Stimulated activated CD8-positive, alpha-beta memory T cell treated with anti-CD3 and anti-CD28 coated beads, Interleukin-4, amount 100 ng/mL, for 1 hour (primary cell): ENCODE measurements at regions not wholly inside any gene's neighbourhood (a gene's known extent, or its start where the extent isn't known, plus 50 kb on each side); places are given as distances from the start of the nearest gene placed in this dataset.

Experiments
- DNase-seq, 2 donors: peaks; one replicate each; pipeline ENCODE4 v3.0.0-alpha.2; 2020; ENCODE audit warnings: low read depth in 2 of 2, low spot score in 1 of 2

DNA sequence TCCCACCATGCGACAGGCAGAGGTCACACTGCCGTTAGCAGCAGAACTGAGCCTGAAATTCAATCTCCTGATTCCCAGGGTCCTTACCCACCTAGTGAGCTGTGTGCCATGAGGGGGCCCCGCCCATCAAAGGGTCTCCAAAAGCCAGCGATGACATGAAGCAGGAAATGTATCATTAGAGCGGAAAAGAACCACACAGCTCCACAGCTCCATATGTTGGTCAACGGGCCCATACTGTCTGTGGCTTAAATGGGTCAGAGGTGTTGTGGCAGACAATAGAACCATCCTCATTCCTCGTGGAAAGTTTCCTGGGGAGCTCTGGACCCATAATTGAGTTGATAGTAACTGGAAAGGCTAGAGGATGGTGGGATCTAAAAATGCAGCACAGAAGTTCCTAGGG lies 68.1 kb upstream of the PODXL start:
- no peak for DNase-seq

DNA sequence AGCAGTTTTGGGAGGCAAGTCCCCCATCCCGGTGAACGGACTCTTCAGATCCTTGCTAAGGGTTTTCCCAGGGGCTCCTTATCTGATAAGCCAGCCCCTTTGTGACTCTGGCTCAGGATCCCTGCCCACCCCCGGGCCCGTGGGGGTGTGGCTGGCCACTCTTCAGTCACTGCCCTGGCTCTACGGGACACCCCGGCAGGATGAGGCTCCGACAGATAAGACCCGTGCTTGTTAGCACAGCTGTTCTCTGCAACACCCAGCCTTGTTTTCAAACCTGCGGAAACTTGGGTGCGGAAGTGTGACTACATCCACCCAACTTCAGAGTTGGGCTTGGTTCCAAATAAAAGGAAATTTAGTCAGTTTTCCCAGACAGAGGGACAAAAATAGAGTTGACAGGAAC lies 66.7 kb upstream of the PODXL start:
- DNase-seq: no peak

- DNase-seq: no peak
Observed at GRCh38 chr7:131621652-131622051, 65.2 kb upstream of the PODXL start.

- no peak for DNase-seq
Observed at GRCh38 chr7:131620673-131621609, 64.5 kb upstream of the PODXL start.

DNA sequence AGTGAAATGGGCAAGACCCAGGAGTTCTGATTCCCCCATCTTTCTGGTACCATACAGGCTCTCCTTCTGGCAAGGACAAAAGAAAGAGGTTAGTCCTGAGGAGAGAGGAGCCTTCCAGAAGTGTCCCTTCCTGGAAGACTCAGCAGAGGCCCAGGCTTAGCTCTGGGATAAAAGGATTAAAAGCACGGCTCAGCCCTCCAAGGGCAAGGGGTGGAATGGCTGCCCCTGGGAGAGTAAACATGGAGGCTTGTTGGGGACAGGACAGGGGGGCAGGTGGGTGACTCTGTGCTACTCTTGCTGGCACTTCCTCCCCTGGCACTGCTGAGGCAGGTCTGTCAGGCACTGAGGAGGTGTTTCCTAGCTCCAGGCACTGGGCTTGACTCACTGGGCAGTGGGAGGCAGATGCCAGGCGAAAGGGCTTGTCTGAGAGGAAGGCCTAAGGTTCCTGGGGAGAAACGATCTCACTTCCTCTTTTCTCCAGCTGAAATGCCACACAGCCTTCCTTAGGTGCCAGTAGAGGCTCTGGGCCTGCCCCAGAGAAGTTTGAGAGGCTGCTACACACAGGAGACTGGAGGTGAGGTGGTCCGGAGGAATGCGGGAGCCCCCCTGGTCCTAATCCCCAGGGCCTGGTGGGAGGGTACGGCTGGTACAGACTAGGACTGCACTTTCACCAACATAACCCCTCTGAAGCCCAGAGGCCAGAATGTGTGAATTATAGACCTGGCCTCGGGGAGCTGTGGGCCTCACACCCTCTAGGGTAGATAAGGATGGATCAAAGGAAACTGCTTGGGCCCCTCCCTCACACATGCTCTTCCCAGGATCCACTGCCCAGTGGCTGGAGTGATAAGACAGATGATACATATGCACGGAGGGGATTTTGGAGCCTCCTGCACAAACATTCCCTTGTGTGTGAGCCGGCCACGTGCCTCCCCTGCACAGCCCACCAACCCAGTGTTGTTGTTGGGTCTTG lies 63.2 kb upstream of the PODXL start:
- no peak for DNase-seq

DNA sequence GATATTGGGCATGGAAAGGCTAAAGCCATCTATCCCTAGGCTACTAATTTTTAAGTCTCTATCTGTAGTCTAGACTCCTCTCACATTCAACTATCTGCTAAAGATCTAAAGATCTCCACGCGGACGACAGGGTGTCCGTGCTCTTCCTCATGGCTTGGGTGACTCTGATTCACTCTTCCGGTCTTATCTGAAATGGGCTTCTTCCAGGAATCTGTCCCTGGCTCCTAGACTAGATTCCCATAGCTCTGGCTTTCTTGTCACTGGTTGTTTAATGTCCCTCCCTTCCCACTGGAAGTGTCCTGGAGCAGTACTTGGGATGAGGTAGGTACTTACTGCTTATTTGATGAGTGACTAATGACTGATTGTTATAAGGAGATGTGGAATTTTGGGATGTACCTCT lies 62.0 kb upstream of the PODXL start:
- DNase-seq: no peak

DNA sequence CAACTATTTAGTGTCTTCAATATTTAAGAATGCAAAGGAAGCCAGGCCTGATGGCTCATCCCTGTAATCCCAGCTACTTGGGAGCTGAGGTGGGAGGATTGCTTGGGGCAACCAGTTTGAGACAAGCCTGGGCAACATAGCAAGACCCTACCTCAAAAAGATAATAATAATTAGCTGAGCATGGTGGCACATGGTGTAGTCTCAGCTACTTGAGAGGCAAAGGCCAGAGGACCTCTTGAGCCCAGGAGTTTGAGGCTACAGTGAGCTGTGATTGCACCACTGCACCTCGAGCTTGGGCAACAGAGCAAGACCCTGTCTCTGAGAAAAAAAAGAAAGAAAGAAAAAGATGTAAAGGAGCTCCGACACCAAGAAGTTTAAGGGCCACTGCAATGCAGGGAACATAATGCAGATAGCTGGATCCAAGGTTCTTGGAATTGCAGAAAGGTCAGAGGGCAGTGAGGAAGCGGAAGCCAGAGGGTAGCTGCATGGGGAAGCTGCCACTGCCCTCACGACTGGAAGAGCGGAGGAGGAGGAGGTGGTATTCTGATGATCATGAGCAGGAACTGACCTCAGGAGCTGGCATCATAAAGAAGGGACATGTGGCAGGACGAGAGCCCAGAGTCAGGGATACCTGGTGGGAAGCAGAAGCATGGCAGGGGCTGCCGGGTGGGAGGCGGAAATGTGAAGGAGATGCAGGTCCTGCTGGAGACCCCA lies 60.2 kb upstream of the PODXL start:
- DNase-seq: no peak

- no peak for DNase-seq
Observed at GRCh38 chr7:131613909-131614308, 57.5 kb upstream of the PODXL start.

DNA sequence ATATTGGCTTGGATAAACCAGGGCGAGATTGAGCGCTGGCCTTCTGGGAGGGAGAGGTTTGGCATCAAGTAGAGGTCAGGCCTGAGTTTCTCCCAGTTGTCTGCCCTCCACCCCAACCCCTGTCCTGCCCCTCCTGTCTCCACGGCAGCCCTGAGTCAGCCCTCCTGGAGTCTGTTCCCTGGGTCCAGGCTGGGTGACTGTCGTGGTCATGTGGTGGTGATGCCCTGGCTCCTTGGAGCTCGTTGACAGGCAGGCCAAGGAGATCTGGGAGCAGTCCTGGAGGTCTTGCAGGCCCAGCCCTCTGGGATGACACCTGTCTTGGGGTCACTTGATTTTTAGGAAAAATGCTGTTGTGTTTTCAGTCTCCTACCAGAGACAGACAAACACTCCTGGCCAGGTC lies 53.6 kb upstream of the PODXL start:
- DNase-seq: no peak

GRCh38 chr7:131608116-131608500 lies 51.7 kb upstream of the PODXL start:
- no peak for DNase-seq

DNA sequence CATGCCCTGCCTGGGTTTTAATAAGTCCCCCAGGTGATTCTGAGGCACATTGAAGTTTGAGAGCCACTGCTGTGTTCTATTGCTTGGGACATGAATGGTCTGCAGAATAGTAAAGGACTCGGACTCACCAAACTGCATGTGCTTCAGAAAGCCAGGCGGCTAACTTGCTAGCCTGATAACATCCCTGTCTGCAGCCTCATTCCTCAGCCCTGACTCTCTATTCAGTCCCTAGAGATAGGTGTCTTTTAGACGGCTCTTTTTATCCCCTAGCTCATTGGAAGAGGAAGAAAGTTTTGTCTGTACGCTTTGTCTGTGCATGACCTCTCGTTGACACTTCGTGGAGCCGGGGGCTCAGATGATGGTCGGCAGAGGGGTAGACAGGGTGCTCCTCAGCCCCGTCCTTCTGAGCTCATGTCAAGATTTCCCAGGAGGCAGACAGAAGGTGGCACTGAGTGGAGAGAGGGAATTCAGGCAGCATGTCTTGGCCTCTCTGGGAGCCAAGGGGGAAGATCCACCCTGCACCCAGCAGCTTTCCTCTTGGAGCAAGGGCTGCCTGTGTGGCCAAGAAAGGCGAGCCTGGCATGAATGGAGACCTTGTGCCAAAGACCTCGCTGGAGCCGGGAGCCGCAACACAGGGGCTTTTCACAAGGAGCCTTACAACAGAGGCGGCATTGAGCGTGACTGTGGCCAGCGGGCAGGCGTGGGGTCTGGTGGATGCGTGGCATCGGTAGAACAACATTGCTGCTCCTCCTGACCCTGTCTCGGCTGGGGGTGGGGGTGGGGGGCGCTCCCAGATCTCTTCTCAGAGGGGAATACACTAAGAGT lies 51.1 kb upstream of the PODXL start:
- no peak for DNase-seq

DNA sequence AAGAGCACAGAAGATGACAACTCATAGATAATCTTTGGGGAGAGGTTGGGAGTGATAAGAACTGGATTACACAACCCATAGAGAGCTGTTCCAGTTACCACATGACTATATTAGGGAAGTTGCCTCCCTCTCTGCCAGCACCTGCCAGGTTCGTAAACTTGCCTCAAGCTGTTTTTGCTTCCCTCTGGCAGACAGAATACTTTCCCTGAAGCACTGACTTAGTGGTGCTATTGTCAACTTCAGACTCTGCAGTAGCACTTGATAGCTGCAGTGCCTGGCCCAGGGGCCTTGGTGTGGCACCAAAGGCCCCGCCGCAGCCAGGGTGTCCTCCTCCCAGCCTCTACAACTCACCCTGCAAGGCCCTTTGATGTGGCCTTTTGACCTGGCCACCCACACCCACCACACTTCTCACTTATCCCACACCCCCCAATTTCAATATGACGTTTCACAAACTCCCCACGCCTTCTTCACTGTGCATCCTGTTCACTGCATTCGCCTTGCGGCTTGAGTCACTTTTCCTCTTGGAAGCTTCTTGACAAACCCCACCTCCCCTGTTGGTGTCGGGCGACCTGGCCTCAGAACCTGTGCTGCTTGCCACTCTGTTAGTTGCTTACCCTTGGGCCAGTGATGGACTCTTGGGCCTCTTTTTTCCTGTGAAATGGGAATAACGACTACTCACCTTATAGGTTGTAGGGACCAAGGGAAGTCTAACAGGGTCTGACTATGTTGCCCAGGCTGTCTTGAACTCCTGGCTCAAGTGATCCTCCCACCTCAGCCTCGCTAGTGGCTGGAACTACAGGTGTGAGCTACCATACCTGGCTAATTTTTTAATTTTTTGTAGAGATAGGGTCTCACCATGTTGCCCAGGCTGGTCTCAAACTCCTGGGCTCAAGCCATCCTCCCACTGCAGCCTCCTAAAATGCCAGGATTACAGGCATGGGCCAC lies 50.2 kb upstream of the PODXL start:
- DNase-seq: no peak
